ENCODE measurements at regions not wholly inside any gene's neighbourhood (a gene's known extent, or its start where the extent isn't known, plus 50 kb on each side); places are given as distances from the start of the nearest gene placed in this dataset.

DNA sequence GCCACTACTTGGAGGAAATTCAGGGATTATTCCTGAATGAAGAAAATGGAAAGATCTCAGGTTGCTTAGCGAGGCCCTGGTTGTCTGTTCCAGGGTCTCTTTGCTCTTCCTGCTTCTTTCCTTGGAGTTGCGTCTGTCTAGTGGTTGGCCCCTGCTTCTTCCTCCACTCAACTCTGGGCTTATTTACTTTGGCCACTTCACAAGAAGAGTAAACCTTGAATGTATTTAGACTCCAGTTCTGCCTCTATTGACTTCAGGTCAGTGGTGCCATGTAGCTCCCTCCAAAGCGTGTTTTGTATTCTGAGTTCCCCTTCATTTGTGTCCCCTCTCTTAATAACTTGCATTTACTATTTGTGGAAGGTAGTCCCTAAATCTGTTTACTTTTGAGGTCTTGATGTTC is 456.5 kb downstream of the UTRN start:
- no peak for DNase-seq

GRCh38 chr6:144742779-144743178 is 457.6 kb downstream of the UTRN start:
- no peak for DNase-seq

- no peak for DNase-seq
Observed at GRCh38 chr6:144744720-144745119, 459.6 kb downstream of the UTRN start.

GRCh38 chr6:144745439-144745838 is 460.3 kb downstream of the UTRN start:
- no peak for DNase-seq

GRCh38 chr6:144746902-144747469 is 461.9 kb downstream of the UTRN start:
- DNase-seq, result no peak

DNA sequence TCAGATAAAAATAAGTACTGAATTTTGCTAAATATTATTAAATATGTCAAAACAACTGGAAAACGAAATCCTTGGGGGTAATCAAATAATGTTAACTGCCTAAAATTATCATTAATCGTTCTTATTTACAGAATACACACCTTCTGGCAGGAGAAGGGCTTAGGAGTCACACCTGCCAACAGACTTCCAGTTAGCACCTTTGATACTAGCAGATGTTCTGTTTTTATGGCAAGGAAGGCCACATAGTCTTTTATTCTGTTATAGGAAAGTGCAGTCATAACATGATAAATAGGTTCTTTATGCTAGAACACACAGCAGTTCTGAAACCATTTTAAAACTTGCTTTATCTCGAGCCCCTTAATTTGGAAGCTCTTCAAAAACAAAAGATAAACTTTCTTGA is 464.1 kb downstream of the UTRN start:
- DNase-seq, result no peak

DNA sequence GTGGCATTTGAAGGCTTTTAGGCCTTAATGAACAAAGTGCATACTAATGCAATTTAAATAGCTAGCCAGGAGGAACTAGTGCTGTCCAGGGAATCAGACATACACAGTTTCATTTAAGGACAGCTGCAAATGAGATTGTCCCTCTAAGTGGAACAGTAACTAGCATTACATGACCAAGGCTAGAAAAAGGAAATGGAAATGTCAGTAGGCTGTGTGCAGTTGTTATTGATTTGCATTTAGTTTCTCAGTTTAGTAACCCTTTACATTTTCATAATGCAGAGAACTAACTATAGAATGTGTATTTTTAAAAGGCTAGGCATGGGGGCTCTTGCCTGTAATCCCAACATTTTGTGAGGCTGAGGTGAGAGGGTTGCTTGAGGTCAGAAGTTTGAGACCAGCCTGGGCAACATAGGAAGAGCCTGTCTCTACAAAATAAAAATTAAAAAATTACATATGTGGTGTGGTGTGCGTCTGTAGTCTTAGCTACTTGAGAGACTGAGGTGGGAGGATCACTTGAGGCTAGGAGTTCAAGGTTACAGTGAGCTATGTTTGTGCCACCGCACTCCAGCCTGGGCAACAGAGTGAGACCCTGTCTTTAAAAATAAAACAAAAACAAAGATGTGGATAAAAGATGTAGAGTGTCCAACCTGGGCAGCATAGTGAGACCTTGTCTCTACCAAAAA is 468.0 kb downstream of the UTRN start:
- no peak for DNase-seq

DNA sequence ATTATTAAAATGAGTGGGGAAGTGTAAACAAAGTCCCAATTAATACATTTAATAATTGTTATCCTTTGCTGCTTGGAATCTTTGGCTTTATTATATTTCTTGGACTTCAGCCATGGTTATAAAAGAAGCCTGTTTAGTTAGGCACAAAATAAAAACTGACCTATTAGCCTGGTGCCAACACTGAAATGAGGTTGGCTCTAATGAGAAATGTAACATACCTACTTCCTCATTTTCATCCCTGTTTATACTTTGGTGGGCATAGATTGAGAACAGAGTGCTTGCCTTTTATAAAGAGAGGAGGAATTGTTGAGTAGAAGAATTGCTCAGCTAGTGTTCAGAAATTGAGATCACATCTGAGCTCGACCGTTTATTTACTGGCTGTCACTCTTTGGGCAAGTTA is 471.3 kb downstream of the UTRN start:
- DNase-seq, result no peak

GRCh38 chr6:144757299-144757698 is 472.2 kb downstream of the UTRN start:
- no peak for DNase-seq

GRCh38 chr6:144757730-144758129 is 472.6 kb downstream of the UTRN start:
- DNase-seq, result no peak

GRCh38 chr6:144758602-144759001 is 473.5 kb downstream of the UTRN start:
- DNase-seq, result no peak

- DNase-seq, result no peak
Observed at GRCh38 chr6:144762469-144762868, 477.3 kb downstream of the UTRN start.

DNA sequence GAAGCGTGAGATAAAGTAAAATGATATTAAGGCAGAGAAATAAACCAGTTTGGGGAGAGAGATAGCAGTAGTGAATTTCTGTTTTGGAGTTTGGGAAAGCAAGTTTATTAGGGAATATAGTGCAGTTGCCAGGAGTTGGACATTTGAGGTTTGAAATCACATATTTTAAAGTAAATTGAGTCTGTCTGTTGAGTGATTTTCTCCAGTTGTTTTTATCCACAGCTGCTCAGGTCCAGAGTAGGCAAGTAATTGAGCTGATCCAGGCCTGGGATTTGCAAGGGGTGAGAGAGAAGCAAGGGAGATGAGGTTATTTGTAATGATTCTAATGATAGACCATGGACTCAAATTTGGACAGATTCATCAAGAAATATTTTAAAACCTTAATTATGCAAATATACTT is 481.9 kb downstream of the UTRN start:
- no peak for DNase-seq

DNA sequence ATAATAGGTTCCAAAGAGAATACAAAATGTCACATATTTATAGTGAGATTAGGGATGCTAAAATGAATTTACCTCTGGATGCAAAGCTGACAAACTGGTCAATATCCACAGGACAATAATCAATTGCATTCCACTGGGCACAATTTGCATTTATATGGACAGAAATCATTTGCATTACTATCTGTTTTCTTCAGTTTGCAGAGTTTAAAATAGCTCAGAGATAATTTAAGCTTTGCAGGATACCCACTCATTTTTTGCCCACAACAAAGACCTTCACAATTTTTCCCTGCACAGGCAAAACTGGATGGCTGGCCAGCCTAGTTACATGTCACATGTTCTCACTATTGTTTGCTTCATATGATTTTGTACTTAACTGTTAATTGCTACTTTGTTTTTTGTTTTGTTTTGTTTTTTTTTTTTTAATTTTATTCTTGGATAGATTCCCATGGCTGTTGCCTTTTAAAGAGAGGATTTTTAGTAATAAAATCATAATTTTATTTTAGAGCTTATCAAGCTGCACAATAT is 483.5 kb downstream of the UTRN start:
- no peak for DNase-seq

DNA sequence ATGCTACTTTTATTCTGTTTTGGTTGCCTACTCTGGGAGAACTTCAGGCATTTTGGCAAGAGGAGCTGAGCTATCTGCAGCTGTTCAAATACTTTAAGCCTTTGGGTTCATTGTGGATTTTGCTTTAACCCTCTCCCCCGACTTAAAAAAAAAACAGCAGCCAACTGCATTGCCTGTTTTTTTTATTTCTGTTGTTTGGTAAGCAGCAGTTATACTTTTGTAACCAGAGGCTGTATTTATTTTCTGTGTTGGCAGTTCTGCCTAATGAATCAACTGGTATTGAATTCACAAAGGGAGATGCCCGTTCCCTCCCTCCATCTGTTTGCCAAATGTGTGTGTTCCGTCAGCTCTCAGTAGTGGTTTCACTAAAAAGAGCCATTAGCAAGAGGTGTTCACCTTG is 484.0 kb downstream of the UTRN start:
- no peak for DNase-seq

GRCh38 chr6:144776031-144776819 is 491.1 kb downstream of the UTRN start:
- DNase-seq, result no peak

DNA sequence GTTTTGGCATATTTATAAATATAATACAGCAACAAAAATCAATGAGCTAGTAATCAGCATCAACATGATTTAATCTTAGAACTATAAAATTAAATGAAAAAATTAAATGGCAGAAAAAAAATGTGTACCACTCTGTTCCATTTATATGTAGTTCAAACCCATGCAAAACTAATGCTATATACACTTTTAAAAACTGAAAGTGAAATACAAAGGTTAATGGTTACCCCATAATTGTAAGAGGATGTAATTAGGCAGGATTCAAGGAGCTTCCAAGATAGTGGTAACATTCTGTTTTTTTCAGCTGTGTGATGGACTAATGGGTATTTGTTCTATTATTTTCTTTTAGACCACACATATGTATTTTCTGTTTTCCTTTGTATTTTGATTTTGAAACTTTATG is 492.1 kb downstream of the UTRN start:
- DNase-seq, result no peak

GRCh38 chr6:144778056-144778455 is 492.9 kb downstream of the UTRN start:
- no peak for DNase-seq

DNA sequence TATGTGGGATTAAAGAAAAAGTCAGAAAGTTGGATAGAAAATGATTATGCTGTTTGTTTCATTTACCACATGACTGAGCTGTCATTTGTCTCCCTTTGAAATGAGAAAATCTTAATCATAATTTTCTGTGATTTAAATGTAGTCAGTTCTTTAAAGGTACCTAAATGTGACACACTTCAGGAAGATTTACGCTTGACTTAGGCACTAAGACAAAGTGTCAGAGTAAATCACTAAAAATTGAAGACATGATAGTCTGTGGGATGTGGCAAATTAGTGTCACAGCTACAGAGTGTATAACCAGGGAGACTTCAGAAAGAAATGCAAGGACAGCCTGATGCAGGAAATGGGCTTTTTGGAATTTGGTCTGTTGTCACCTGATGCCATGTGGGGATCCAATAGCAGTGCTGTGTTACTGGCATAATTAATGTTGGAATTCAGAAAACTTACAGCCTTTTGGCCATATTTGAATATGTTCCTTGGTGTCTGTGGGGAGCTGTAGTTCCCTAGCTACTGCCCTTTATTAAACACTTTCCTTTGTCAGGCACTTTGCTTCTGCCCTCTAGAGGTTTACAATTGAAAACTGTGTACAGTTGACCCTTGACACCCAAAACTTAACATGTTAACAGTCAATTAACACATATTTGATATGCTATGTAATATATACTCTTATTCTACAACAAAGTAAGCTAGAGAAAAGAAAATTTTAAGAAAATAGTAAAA is 493.8 kb downstream of the UTRN start:
- no peak for DNase-seq

DNA sequence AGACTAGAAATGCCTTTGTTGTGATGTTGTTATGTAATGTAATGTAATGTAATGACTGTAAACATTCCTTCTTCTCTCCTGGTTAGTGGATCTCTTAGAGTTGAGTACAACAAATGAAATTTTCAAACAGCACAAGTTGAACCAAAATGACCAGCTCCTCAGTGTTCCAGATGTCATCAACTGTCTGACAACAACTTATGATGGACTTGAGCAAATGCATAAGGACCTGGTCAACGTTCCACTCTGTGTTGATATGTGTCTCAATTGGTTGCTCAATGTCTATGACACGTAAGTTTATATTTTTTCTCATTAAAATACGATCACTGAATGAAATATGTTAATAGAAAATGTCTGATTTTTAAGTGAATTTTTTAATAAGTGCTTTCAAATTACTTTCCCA is 496.7 kb downstream of the UTRN start:
- DNase-seq, result no peak

DNA sequence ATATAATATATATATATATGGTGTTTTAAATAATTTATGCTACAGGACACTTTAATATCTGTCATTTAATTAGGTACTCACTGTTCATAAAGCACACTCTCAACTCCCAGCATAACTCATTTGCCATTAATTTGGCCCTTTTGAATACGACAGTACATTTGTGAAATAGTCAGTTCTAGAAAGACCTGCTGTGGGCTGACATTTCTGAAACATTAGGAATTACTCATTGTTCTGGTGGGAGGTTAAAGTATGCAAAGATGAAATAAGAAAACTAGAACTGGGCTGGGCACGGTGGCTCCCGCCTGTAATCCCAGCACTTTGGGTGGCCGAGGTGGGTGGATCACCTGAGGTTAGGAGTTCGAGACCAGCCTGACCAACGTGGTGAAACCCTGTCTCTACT is 497.5 kb downstream of the UTRN start:
- DNase-seq, result no peak

DNA sequence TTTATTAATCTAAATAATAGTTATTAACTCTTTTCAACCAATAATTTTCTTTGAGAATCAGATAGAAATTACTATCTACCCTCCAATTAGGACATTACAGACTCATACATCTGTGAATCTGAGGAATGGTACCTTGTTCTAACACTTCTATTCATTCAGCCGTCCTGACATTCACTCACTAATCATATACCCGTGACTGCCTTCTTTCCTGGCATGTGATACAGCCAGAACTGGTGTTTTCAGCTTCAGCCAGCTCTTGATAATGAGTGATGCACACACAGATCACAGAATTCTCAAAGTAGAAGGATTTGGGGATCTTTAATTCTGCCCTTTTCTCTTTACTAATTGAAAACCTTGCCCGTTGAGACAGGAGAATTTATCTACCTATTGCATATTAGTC is 499.9 kb downstream of the UTRN start:
- DNase-seq, result no peak

DNA sequence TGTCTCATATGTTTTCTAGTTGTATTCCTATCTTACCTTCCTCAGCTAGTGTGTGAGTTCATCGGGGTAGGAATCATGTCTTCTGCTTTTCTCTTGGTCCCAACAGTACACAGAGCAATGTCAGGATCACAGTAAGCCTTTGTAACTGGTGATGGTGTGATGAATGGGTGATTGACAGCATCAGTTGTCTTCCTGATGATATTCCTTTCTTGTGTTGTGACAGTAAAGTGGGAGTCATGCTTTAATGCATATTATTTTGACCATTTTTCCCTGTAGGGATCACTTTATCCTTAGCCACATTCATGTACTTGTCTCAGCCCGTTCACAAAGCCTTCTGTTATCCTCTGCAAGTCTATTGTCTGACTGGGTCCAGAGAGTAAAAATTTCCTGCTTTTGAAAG is 501.7 kb downstream of the UTRN start:
- DNase-seq, result no peak

Data from midbrain (tissue), 1 donor.